ENCODE measurements at regions not wholly inside any gene's neighbourhood (a gene's known extent, or its start where the extent isn't known, plus 50 kb on each side); places are given as distances from the start of the nearest gene placed in this dataset.

- H3K27me3 ChIP-seq (replicated peaks in 2 of 5; ENCODE audit: control insufficient read depth in 4 of 5, insufficient read depth in 5 of 5, low read length in 4 of 5) = no peaks in the 10 kb centered on the region
- H3K27ac ChIP-seq (ENCODE audit: insufficient read depth in 1 of 2, low read depth in 1 of 2, low read length in 2 of 2, poor library complexity in 1 of 2, severe bottlenecking in 2 of 2) = no peak overlapping the region
- peaks cover 0 to 2% (median 0%) of the 10 kb centered on the region in 5 experiments for H3K9me3 ChIP-seq (ENCODE audit: control extremely low read depth in 1 of 5, control insufficient read depth in 4 of 5, insufficient read depth in 2 of 5, low read depth in 1 of 5, low read length in 4 of 5)
- WGBS (ENCODE audit: insufficient coverage) = 100% methylated on average over 1 of the region's 2 CpGs
- ChIA-PET CTCF (no interaction called here), POLR2A (no interaction called here)
- DNase-seq = no peak
- H3K4me3 ChIP-seq (ENCODE audit: control insufficient read depth in 1 of 7, extremely low read depth in 1 of 7, insufficient read depth in 4 of 7, low read depth in 2 of 7, low read length in 6 of 7) = no peak overlapping the region
- H3K4me1 ChIP-seq (ENCODE audit: control extremely low read depth in 1 of 4, control insufficient read depth in 4 of 4, insufficient read depth in 4 of 4, low read length in 3 of 4) = no peaks in the 10 kb centered on the region
- H3K36me3 ChIP-seq (ENCODE audit: control insufficient read depth in 4 of 4, insufficient read depth in 4 of 4, low read length in 3 of 4) = no peaks in the 10 kb centered on the region
These were observed 368.2 kb upstream of the NR3C2 start for GRCh38 chr4:148810461-148810860.

- no CpG with 5 or more reads among the region's 1 CpG for WGBS (ENCODE audit: insufficient coverage)
- Histone ChIP-seq H3K4me1 (ENCODE audit: control extremely low read depth in 1 of 4, control insufficient read depth in 4 of 4, insufficient read depth in 4 of 4, low read length in 3 of 4) (no peaks in the 10 kb centered on the region), H3K9me3 (ENCODE audit: control extremely low read depth in 1 of 5, control insufficient read depth in 4 of 5, insufficient read depth in 2 of 5, low read depth in 1 of 5, low read length in 4 of 5) (peaks cover 0 to 2% (median 0%) of the 10 kb centered on the region in 5 experiments), H3K4me3 (ENCODE audit: control insufficient read depth in 1 of 7, extremely low read depth in 1 of 7, insufficient read depth in 4 of 7, low read depth in 2 of 7, low read length in 6 of 7) (no peak overlapping the region), H3K27ac (ENCODE audit: insufficient read depth in 1 of 2, low read depth in 1 of 2, low read length in 2 of 2, poor library complexity in 1 of 2, severe bottlenecking in 2 of 2) (no peak overlapping the region), H3K36me3 (ENCODE audit: control insufficient read depth in 4 of 4, insufficient read depth in 4 of 4, low read length in 3 of 4) (no peaks in the 10 kb centered on the region), H3K27me3 (replicated peaks in 2 of 5; ENCODE audit: control insufficient read depth in 4 of 5, insufficient read depth in 5 of 5, low read length in 4 of 5) (no peaks in the 10 kb centered on the region)
- POLR2A ChIA-PET = no interaction called here
- CTCF ChIA-PET = no interaction called here
- DNase-seq = no peak
These were observed 366.2 kb upstream of the NR3C2 start for GRCh38 chr4:148808416-148808815.

- H3K36me3 ChIP-seq (ENCODE audit: control insufficient read depth in 4 of 4, insufficient read depth in 4 of 4, low read length in 3 of 4) = no peaks in the 10 kb centered on the region
- H3K27ac ChIP-seq (ENCODE audit: insufficient read depth in 1 of 2, low read depth in 1 of 2, low read length in 2 of 2, poor library complexity in 1 of 2, severe bottlenecking in 2 of 2) = no peak overlapping the region
- no peak overlapping the region for H3K4me3 ChIP-seq (ENCODE audit: control insufficient read depth in 1 of 7, extremely low read depth in 1 of 7, insufficient read depth in 4 of 7, low read depth in 2 of 7, low read length in 6 of 7)
- POLR2A ChIA-PET = no interaction called here
- no peaks in the 10 kb centered on the region for H3K27me3 ChIP-seq (replicated peaks in 2 of 5; ENCODE audit: control insufficient read depth in 4 of 5, insufficient read depth in 5 of 5, low read length in 4 of 5)
- DNase-seq = no peak
- 100% methylated on average over 1 of the region's 4 CpGs for WGBS (ENCODE audit: insufficient coverage)
- H3K9me3 ChIP-seq (ENCODE audit: control extremely low read depth in 1 of 5, control insufficient read depth in 4 of 5, insufficient read depth in 2 of 5, low read depth in 1 of 5, low read length in 4 of 5) = peaks cover 0 to 2% (median 0%) of the 10 kb centered on the region in 5 experiments
- no peaks in the 10 kb centered on the region for H3K4me1 ChIP-seq (ENCODE audit: control extremely low read depth in 1 of 4, control insufficient read depth in 4 of 4, insufficient read depth in 4 of 4, low read length in 3 of 4)
- CTCF ChIA-PET = no interaction called here
These were observed 358.7 kb upstream of the NR3C2 start for GRCh38 chr4:148800940-148801339.

- 100% methylated on average over 1 of the region's 1 CpG for WGBS (ENCODE audit: insufficient coverage)
- no peak overlapping the region for H3K4me3 ChIP-seq (ENCODE audit: control insufficient read depth in 1 of 7, extremely low read depth in 1 of 7, insufficient read depth in 4 of 7, low read depth in 2 of 7, low read length in 6 of 7)
- H3K36me3 ChIP-seq (ENCODE audit: control insufficient read depth in 4 of 4, insufficient read depth in 4 of 4, low read length in 3 of 4) = no peaks in the 10 kb centered on the region
- no peaks in the 10 kb centered on the region for H3K9me3 ChIP-seq (ENCODE audit: control extremely low read depth in 1 of 5, control insufficient read depth in 4 of 5, insufficient read depth in 2 of 5, low read depth in 1 of 5, low read length in 4 of 5)
- H3K27ac ChIP-seq (ENCODE audit: insufficient read depth in 1 of 2, low read depth in 1 of 2, low read length in 2 of 2, poor library complexity in 1 of 2, severe bottlenecking in 2 of 2) = no peak overlapping the region
- DNase-seq = no peak
- POLR2A ChIA-PET = no interaction called here
- CTCF ChIA-PET = no interaction called here
- H3K4me1 ChIP-seq (ENCODE audit: control extremely low read depth in 1 of 4, control insufficient read depth in 4 of 4, insufficient read depth in 4 of 4, low read length in 3 of 4) = no peaks in the 10 kb centered on the region
- H3K27me3 ChIP-seq (replicated peaks in 2 of 5; ENCODE audit: control insufficient read depth in 4 of 5, insufficient read depth in 5 of 5, low read length in 4 of 5) = no peaks in the 10 kb centered on the region
These were observed 358.2 kb upstream of the NR3C2 start for GRCh38 chr4:148800336-148800885.

- DNase-seq = no peak
- H3K4me1 ChIP-seq (ENCODE audit: control extremely low read depth in 1 of 4, control insufficient read depth in 4 of 4, insufficient read depth in 4 of 4, low read length in 3 of 4) = no peaks in the 10 kb centered on the region
- POLR2A ChIA-PET = no interaction called here
- 84% methylated on average over 5 of the region's 7 CpGs for WGBS (ENCODE audit: insufficient coverage)
- H3K9me3 ChIP-seq (ENCODE audit: control extremely low read depth in 1 of 5, control insufficient read depth in 4 of 5, insufficient read depth in 2 of 5, low read depth in 1 of 5, low read length in 4 of 5) = no peaks in the 10 kb centered on the region
- H3K27ac ChIP-seq (ENCODE audit: insufficient read depth in 1 of 2, low read depth in 1 of 2, low read length in 2 of 2, poor library complexity in 1 of 2, severe bottlenecking in 2 of 2) = no peak overlapping the region
- CTCF ChIA-PET = interaction anchor here (1.4 kb wide), 1 partner anchor 9 kb away, joined by 3 read pairs; no protein-coding TSS in a partner anchor
- no peak overlapping the region for H3K4me3 ChIP-seq (ENCODE audit: control insufficient read depth in 1 of 7, extremely low read depth in 1 of 7, insufficient read depth in 4 of 7, low read depth in 2 of 7, low read length in 6 of 7)
- no peaks in the 10 kb centered on the region for H3K27me3 ChIP-seq (replicated peaks in 2 of 5; ENCODE audit: control insufficient read depth in 4 of 5, insufficient read depth in 5 of 5, low read length in 4 of 5)
- H3K36me3 ChIP-seq (ENCODE audit: control insufficient read depth in 4 of 4, insufficient read depth in 4 of 4, low read length in 3 of 4) = no peaks in the 10 kb centered on the region
These were observed 353.1 kb upstream of the NR3C2 start for GRCh38 chr4:148795156-148795864.

- H3K27me3 ChIP-seq (replicated peaks in 2 of 5; ENCODE audit: control insufficient read depth in 4 of 5, insufficient read depth in 5 of 5, low read length in 4 of 5) = no peaks in the 10 kb centered on the region
These were observed 351.0 kb upstream of the NR3C2 start for GRCh38 chr4:148793221-148793620.

GRCh38 chr4:148790691-148791090, 348.5 kb upstream of the NR3C2 start:
- H3K27ac ChIP-seq (ENCODE audit: insufficient read depth in 1 of 2, low read depth in 1 of 2, low read length in 2 of 2, poor library complexity in 1 of 2, severe bottlenecking in 2 of 2) = no peak overlapping the region
- no peaks in the 10 kb centered on the region for H3K27me3 ChIP-seq (replicated peaks in 2 of 5; ENCODE audit: control insufficient read depth in 4 of 5, insufficient read depth in 5 of 5, low read length in 4 of 5)
- ChIA-PET CTCF (no interaction called here), POLR2A (no interaction called here)
- DNase-seq = no peak
- no CpG with 5 or more reads among the region's 5 CpGs for WGBS (ENCODE audit: insufficient coverage)
- H3K9me3 ChIP-seq (ENCODE audit: control extremely low read depth in 1 of 5, control insufficient read depth in 4 of 5, insufficient read depth in 2 of 5, low read depth in 1 of 5, low read length in 4 of 5) = no peaks in the 10 kb centered on the region
- H3K4me1 ChIP-seq (ENCODE audit: control extremely low read depth in 1 of 4, control insufficient read depth in 4 of 4, insufficient read depth in 4 of 4, low read length in 3 of 4) = no peaks in the 10 kb centered on the region
- no peak overlapping the region for H3K4me3 ChIP-seq (ENCODE audit: control insufficient read depth in 1 of 7, extremely low read depth in 1 of 7, insufficient read depth in 4 of 7, low read depth in 2 of 7, low read length in 6 of 7)
- H3K36me3 ChIP-seq (ENCODE audit: control insufficient read depth in 4 of 4, insufficient read depth in 4 of 4, low read length in 3 of 4) = no peaks in the 10 kb centered on the region

More at GRCh38 chr4:148793221-148793620, 351.0 kb upstream of the NR3C2 start:
- Histone ChIP-seq H3K4me3 (ENCODE audit: control insufficient read depth in 1 of 7, extremely low read depth in 1 of 7, insufficient read depth in 4 of 7, low read depth in 2 of 7, low read length in 6 of 7) (no peak overlapping the region), H3K9me3 (ENCODE audit: control extremely low read depth in 1 of 5, control insufficient read depth in 4 of 5, insufficient read depth in 2 of 5, low read depth in 1 of 5, low read length in 4 of 5) (no peaks in the 10 kb centered on the region), H3K36me3 (ENCODE audit: control insufficient read depth in 4 of 4, insufficient read depth in 4 of 4, low read length in 3 of 4) (no peaks in the 10 kb centered on the region), H3K27ac (ENCODE audit: insufficient read depth in 1 of 2, low read depth in 1 of 2, low read length in 2 of 2, poor library complexity in 1 of 2, severe bottlenecking in 2 of 2) (no peak overlapping the region), H3K4me1 (ENCODE audit: control extremely low read depth in 1 of 4, control insufficient read depth in 4 of 4, insufficient read depth in 4 of 4, low read length in 3 of 4) (no peaks in the 10 kb centered on the region)
- no peak for DNase-seq
- ChIA-PET POLR2A (no interaction called here), CTCF (no interaction called here)
- WGBS (ENCODE audit: insufficient coverage) = 100% methylated on average over 1 of the region's 2 CpGs
